ENCODE measurements at regions not wholly inside any gene's neighbourhood (a gene's known extent, or its start where the extent isn't known, plus 50 kb on each side); places are given as distances from the start of the nearest gene placed in this dataset.

- DNase-seq (ENCODE audit: low read depth, low spot score) (no peak), ATAC-seq (no peak)
- H3K27ac ChIP-seq (ENCODE audit: low read length), result no peak overlapping the region
- CTCF ChIA-PET, result no interaction called here
- no peaks in the 10 kb centered on the region for H3K36me3 ChIP-seq (ENCODE audit: control insufficient read depth, insufficient read depth, low read length)
- POLR2A ChIA-PET, result no interaction called here
- no peaks in the 10 kb centered on the region for H3K4me1 ChIP-seq (ENCODE audit: control insufficient read depth, insufficient read depth, low read length)
- TF ChIP-seq CTCF (IDR thresholded peaks at IDR 0.05) (no peak), POLR2AphosphoS5 (IDR thresholded peaks at IDR 0.05; ENCODE audit: low read depth, low read length) (no peak), TCF7L2 (IDR thresholded peaks at IDR 0.05; ENCODE audit: low read depth, low read length) (no peak), SIN3A (IDR thresholded peaks at IDR 0.05; ENCODE audit: borderline replicate concordance, insufficient read depth, low read depth, low read length) (no peak), REST (IDR thresholded peaks at IDR 0.05; ENCODE audit: insufficient read depth in 1 of 2, low read depth in 2 of 2, low read length in 1 of 2) (no peak)
- H3K9me3 ChIP-seq (ENCODE audit: control insufficient read depth, insufficient read depth, low read depth, low read length), result no peaks in the 10 kb centered on the region
- intact Hi-C loops (cut with micrococcal nuclease; ENCODE audit: unreplicated experiment) (no loop called here), in situ Hi-C loops (cut with HindIII; ENCODE audit: low pct_unique_long_range_greater_than_20kb, low sequenced_read_pairs) (no loop called here)
- H3K27me3 ChIP-seq (ENCODE audit: control insufficient read depth, insufficient read depth, low read length), result peaks cover 25% of the 10 kb centered on the region
- no TSS peak for BruUV-seq (replicated peaks)
- no peak overlapping the region for H3K4me3 ChIP-seq (ENCODE audit: low read depth in 2 of 2, low read length in 2 of 2)
Observed at GRCh38 chr3:124206225-124207055, 214.5 kb upstream of the ROPN1 start.

- in situ Hi-C loops (cut with HindIII; ENCODE audit: low pct_unique_long_range_greater_than_20kb, low sequenced_read_pairs) (no loop called here), intact Hi-C loops (cut with micrococcal nuclease; ENCODE audit: unreplicated experiment) (no loop called here)
- Histone ChIP-seq H3K4me3 (ENCODE audit: low read depth in 2 of 2, low read length in 2 of 2) (no peak overlapping the region), H3K36me3 (ENCODE audit: control insufficient read depth, insufficient read depth, low read length) (no peaks in the 10 kb centered on the region), H3K9me3 (ENCODE audit: control insufficient read depth, insufficient read depth, low read depth, low read length) (no peaks in the 10 kb centered on the region), H3K27me3 (ENCODE audit: control insufficient read depth, insufficient read depth, low read length) (peaks cover 25% of the 10 kb centered on the region), H3K27ac (ENCODE audit: low read length) (no peak overlapping the region), H3K4me1 (ENCODE audit: control insufficient read depth, insufficient read depth, low read length) (no peaks in the 10 kb centered on the region)
- POLR2A ChIA-PET, result no interaction called here
- no TSS peak for BruUV-seq (replicated peaks)
- no peak for TF ChIP-seq CTCF (IDR thresholded peaks at IDR 0.05)
- TF ChIP-seq POLR2AphosphoS5 (IDR thresholded peaks at IDR 0.05; ENCODE audit: low read depth, low read length), result no peak
- no peak for TF ChIP-seq REST (IDR thresholded peaks at IDR 0.05; ENCODE audit: insufficient read depth in 1 of 2, low read depth in 2 of 2, low read length in 1 of 2)
- DNase-seq (ENCODE audit: low read depth, low spot score) (no peak), ATAC-seq (no peak)
- CTCF ChIA-PET, result no interaction called here
Observed at GRCh38 chr3:124207077-124207476, 215.2 kb upstream of the ROPN1 start.
